ENCODE measurements at regions not wholly inside any gene's neighbourhood (a gene's known extent, or its start where the extent isn't known, plus 50 kb on each side); places are given as distances from the start of the nearest gene placed in this dataset.

- Histone ChIP-seq H3K4me1 (ENCODE audit: control insufficient read depth in 1 of 2, insufficient read depth in 2 of 2, low read length in 2 of 2) (no peaks in the 10 kb centered on the region), H3K9me3 (ENCODE audit: control insufficient read depth in 1 of 2, low read length in 2 of 2) (no peaks in the 10 kb centered on the region), H3K4me3 (ENCODE audit: low read depth in 1 of 2, low read length in 2 of 2) (no peak overlapping the region), H3K27me3 (ENCODE audit: low read depth, low read length) (no peaks in the 10 kb centered on the region), H3K27ac (ENCODE audit: low read length) (no peak overlapping the region), H3K36me3 (ENCODE audit: control insufficient read depth in 1 of 2, insufficient read depth in 2 of 2, low read length in 2 of 2) (no peaks in the 10 kb centered on the region)
These were observed 114.6 kb upstream of the NEK7 start for GRCh38 chr1:198042168-198042567.

GRCh38 chr1:198047913-198048312 lies 108.9 kb upstream of the NEK7 start:
- H3K9me3 ChIP-seq (ENCODE audit: control insufficient read depth in 1 of 2, low read length in 2 of 2), result no peaks in the 10 kb centered on the region
- no peaks in the 10 kb centered on the region for H3K27me3 ChIP-seq (ENCODE audit: low read depth, low read length)
- H3K27ac ChIP-seq (ENCODE audit: low read length), result no peak overlapping the region
- no peaks in the 10 kb centered on the region for H3K36me3 ChIP-seq (ENCODE audit: control insufficient read depth in 1 of 2, insufficient read depth in 2 of 2, low read length in 2 of 2)
- no peak overlapping the region for H3K4me3 ChIP-seq (ENCODE audit: low read depth in 1 of 2, low read length in 2 of 2)
- no peaks in the 10 kb centered on the region for H3K4me1 ChIP-seq (ENCODE audit: control insufficient read depth in 1 of 2, insufficient read depth in 2 of 2, low read length in 2 of 2)

GRCh38 chr1:198054510-198054909 lies 102.3 kb upstream of the NEK7 start:
- H3K4me1 ChIP-seq (ENCODE audit: control insufficient read depth in 1 of 2, insufficient read depth in 2 of 2, low read length in 2 of 2), result no peaks in the 10 kb centered on the region
- H3K27ac ChIP-seq (ENCODE audit: low read length), result no peak overlapping the region
- H3K9me3 ChIP-seq (ENCODE audit: control insufficient read depth in 1 of 2, low read length in 2 of 2), result no peaks in the 10 kb centered on the region
- H3K36me3 ChIP-seq (ENCODE audit: control insufficient read depth in 1 of 2, insufficient read depth in 2 of 2, low read length in 2 of 2), result no peaks in the 10 kb centered on the region
- no peak overlapping the region for H3K4me3 ChIP-seq (ENCODE audit: low read depth in 1 of 2, low read length in 2 of 2)
- no peaks in the 10 kb centered on the region for H3K27me3 ChIP-seq (ENCODE audit: low read depth, low read length)

GRCh38 chr1:198056255-198056654 lies 100.5 kb upstream of the NEK7 start:
- Histone ChIP-seq H3K4me1 (ENCODE audit: control insufficient read depth in 1 of 2, insufficient read depth in 2 of 2, low read length in 2 of 2) (no peaks in the 10 kb centered on the region), H3K9me3 (ENCODE audit: control insufficient read depth in 1 of 2, low read length in 2 of 2) (no peaks in the 10 kb centered on the region), H3K27me3 (ENCODE audit: low read depth, low read length) (no peaks in the 10 kb centered on the region), H3K27ac (ENCODE audit: low read length) (no peak overlapping the region), H3K36me3 (ENCODE audit: control insufficient read depth in 1 of 2, insufficient read depth in 2 of 2, low read length in 2 of 2) (no peaks in the 10 kb centered on the region), H3K4me3 (ENCODE audit: low read depth in 1 of 2, low read length in 2 of 2) (no peak overlapping the region)

- Histone ChIP-seq H3K27ac (ENCODE audit: low read length) (no peak overlapping the region), H3K4me1 (ENCODE audit: control insufficient read depth in 1 of 2, insufficient read depth in 2 of 2, low read length in 2 of 2) (no peaks in the 10 kb centered on the region), H3K4me3 (ENCODE audit: low read depth in 1 of 2, low read length in 2 of 2) (no peak overlapping the region), H3K36me3 (ENCODE audit: control insufficient read depth in 1 of 2, insufficient read depth in 2 of 2, low read length in 2 of 2) (no peaks in the 10 kb centered on the region), H3K9me3 (ENCODE audit: control insufficient read depth in 1 of 2, low read length in 2 of 2) (no peaks in the 10 kb centered on the region), H3K27me3 (ENCODE audit: low read depth, low read length) (no peaks in the 10 kb centered on the region)
These were observed 92.6 kb upstream of the NEK7 start for GRCh38 chr1:198064181-198064580.

GRCh38 chr1:198068285-198068684 lies 88.5 kb upstream of the NEK7 start:
- Histone ChIP-seq H3K4me1 (ENCODE audit: control insufficient read depth in 1 of 2, insufficient read depth in 2 of 2, low read length in 2 of 2) (no peaks in the 10 kb centered on the region), H3K27me3 (ENCODE audit: low read depth, low read length) (no peaks in the 10 kb centered on the region), H3K4me3 (ENCODE audit: low read depth in 1 of 2, low read length in 2 of 2) (no peak overlapping the region), H3K36me3 (ENCODE audit: control insufficient read depth in 1 of 2, insufficient read depth in 2 of 2, low read length in 2 of 2) (no peaks in the 10 kb centered on the region), H3K27ac (ENCODE audit: low read length) (no peak overlapping the region), H3K9me3 (ENCODE audit: control insufficient read depth in 1 of 2, low read length in 2 of 2) (no peaks in the 10 kb centered on the region)

GRCh38 chr1:198072177-198072576 lies 84.6 kb upstream of the NEK7 start:
- Histone ChIP-seq H3K9me3 (ENCODE audit: control insufficient read depth in 1 of 2, low read length in 2 of 2) (no peaks in the 10 kb centered on the region), H3K27me3 (ENCODE audit: low read depth, low read length) (no peaks in the 10 kb centered on the region), H3K27ac (ENCODE audit: low read length) (no peak overlapping the region), H3K4me3 (ENCODE audit: low read depth in 1 of 2, low read length in 2 of 2) (no peak overlapping the region), H3K36me3 (ENCODE audit: control insufficient read depth in 1 of 2, insufficient read depth in 2 of 2, low read length in 2 of 2) (no peaks in the 10 kb centered on the region), H3K4me1 (ENCODE audit: control insufficient read depth in 1 of 2, insufficient read depth in 2 of 2, low read length in 2 of 2) (no peaks in the 10 kb centered on the region)

- H3K4me1 ChIP-seq (ENCODE audit: control insufficient read depth in 1 of 2, insufficient read depth in 2 of 2, low read length in 2 of 2), result no peaks in the 10 kb centered on the region
- H3K9me3 ChIP-seq (ENCODE audit: control insufficient read depth in 1 of 2, low read length in 2 of 2), result no peaks in the 10 kb centered on the region
- H3K4me3 ChIP-seq (ENCODE audit: low read depth in 1 of 2, low read length in 2 of 2), result no peak overlapping the region
- H3K27me3 ChIP-seq (ENCODE audit: low read depth, low read length), result no peaks in the 10 kb centered on the region
- no peaks in the 10 kb centered on the region for H3K36me3 ChIP-seq (ENCODE audit: control insufficient read depth in 1 of 2, insufficient read depth in 2 of 2, low read length in 2 of 2)
- H3K27ac ChIP-seq (ENCODE audit: low read length), result no peak overlapping the region
These were observed 81.5 kb upstream of the NEK7 start for GRCh38 chr1:198075296-198075695.

- H3K4me1 ChIP-seq (ENCODE audit: control insufficient read depth in 1 of 2, insufficient read depth in 2 of 2, low read length in 2 of 2), result no peaks in the 10 kb centered on the region
- H3K27me3 ChIP-seq (ENCODE audit: low read depth, low read length), result no peaks in the 10 kb centered on the region
- H3K9me3 ChIP-seq (ENCODE audit: control insufficient read depth in 1 of 2, low read length in 2 of 2), result no peaks in the 10 kb centered on the region
- no peak overlapping the region for H3K4me3 ChIP-seq (ENCODE audit: low read depth in 1 of 2, low read length in 2 of 2)
- H3K27ac ChIP-seq (ENCODE audit: low read length), result no peak overlapping the region
- H3K36me3 ChIP-seq (ENCODE audit: control insufficient read depth in 1 of 2, insufficient read depth in 2 of 2, low read length in 2 of 2), result no peaks in the 10 kb centered on the region
These were observed 77.3 kb upstream of the NEK7 start for GRCh38 chr1:198079432-198079951.

GRCh38 chr1:198082576-198082975 lies 74.2 kb upstream of the NEK7 start:
- Histone ChIP-seq H3K9me3 (ENCODE audit: control insufficient read depth in 1 of 2, low read length in 2 of 2) (no peaks in the 10 kb centered on the region), H3K4me3 (ENCODE audit: low read depth in 1 of 2, low read length in 2 of 2) (no peak overlapping the region), H3K4me1 (ENCODE audit: control insufficient read depth in 1 of 2, insufficient read depth in 2 of 2, low read length in 2 of 2) (no peaks in the 10 kb centered on the region), H3K27me3 (ENCODE audit: low read depth, low read length) (no peaks in the 10 kb centered on the region), H3K36me3 (ENCODE audit: control insufficient read depth in 1 of 2, insufficient read depth in 2 of 2, low read length in 2 of 2) (no peaks in the 10 kb centered on the region), H3K27ac (ENCODE audit: low read length) (no peak overlapping the region)

GRCh38 chr1:198083549-198083948 lies 73.2 kb upstream of the NEK7 start:
- no peaks in the 10 kb centered on the region for H3K4me1 ChIP-seq (ENCODE audit: control insufficient read depth in 1 of 2, insufficient read depth in 2 of 2, low read length in 2 of 2)
- no peaks in the 10 kb centered on the region for H3K9me3 ChIP-seq (ENCODE audit: control insufficient read depth in 1 of 2, low read length in 2 of 2)
- no peak overlapping the region for H3K4me3 ChIP-seq (ENCODE audit: low read depth in 1 of 2, low read length in 2 of 2)
- H3K36me3 ChIP-seq (ENCODE audit: control insufficient read depth in 1 of 2, insufficient read depth in 2 of 2, low read length in 2 of 2), result no peaks in the 10 kb centered on the region
- H3K27ac ChIP-seq (ENCODE audit: low read length), result no peak overlapping the region
- no peaks in the 10 kb centered on the region for H3K27me3 ChIP-seq (ENCODE audit: low read depth, low read length)

GRCh38 chr1:198084241-198084908 lies 72.4 kb upstream of the NEK7 start:
- H3K36me3 ChIP-seq (ENCODE audit: control insufficient read depth in 1 of 2, insufficient read depth in 2 of 2, low read length in 2 of 2), result no peaks in the 10 kb centered on the region
- H3K27me3 ChIP-seq (ENCODE audit: low read depth, low read length), result no peaks in the 10 kb centered on the region
- H3K9me3 ChIP-seq (ENCODE audit: control insufficient read depth in 1 of 2, low read length in 2 of 2), result no peaks in the 10 kb centered on the region
- H3K4me1 ChIP-seq (ENCODE audit: control insufficient read depth in 1 of 2, insufficient read depth in 2 of 2, low read length in 2 of 2), result no peaks in the 10 kb centered on the region
- no peak overlapping the region for H3K4me3 ChIP-seq (ENCODE audit: low read depth in 1 of 2, low read length in 2 of 2)
- H3K27ac ChIP-seq (ENCODE audit: low read length), result no peak overlapping the region

Measured in muscle layer of duodenum (tissue), 2 donors.